ENCODE measurements at regions not wholly inside any gene's neighbourhood (a gene's known extent, or its start where the extent isn't known, plus 50 kb on each side); places are given as distances from the start of the nearest gene placed in this dataset.

DNA sequence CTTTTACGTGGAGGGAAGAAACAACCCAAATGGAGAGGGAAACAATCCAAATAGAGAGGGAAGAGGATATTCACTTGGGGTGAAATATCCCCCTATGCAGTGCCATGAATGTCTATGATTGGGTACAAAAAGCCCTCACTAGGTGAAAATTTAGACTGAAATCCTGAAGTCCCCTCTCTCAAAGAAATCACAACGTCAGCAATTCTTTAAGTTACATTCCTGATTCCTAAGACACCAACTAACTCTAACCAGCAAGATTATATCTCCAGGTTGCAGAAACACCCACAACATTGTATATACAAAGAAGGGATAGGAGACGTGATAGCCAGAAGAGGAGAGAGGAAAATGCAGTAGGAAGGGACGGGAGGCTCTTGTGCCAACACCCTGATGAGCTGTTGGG, 374.3 kb downstream of the DCAF12L2 start:
- intact Hi-C loops (cut with DNase I; ENCODE audit: low total_unique reads): no loop called here
- Histone ChIP-seq H3K36me3 (no peaks in the 10 kb centered on the region), H3K9me3 (peaks cover 0 to under 1% (median 0%) of the 10 kb centered on the region in 4 donors), H3K4me1 (no peaks in the 10 kb centered on the region), H3K4me3 (no peak overlapping the region), H3K27ac (no peak overlapping the region), H3K27me3 (no peaks in the 10 kb centered on the region)
- WGBS, 5 donors: 58 to 80% (median 65%) methylated on average over 2 to 4 of the region's 4 CpGs
- no peak for DNase-seq
- TF ChIP-seq, protein P1, sequence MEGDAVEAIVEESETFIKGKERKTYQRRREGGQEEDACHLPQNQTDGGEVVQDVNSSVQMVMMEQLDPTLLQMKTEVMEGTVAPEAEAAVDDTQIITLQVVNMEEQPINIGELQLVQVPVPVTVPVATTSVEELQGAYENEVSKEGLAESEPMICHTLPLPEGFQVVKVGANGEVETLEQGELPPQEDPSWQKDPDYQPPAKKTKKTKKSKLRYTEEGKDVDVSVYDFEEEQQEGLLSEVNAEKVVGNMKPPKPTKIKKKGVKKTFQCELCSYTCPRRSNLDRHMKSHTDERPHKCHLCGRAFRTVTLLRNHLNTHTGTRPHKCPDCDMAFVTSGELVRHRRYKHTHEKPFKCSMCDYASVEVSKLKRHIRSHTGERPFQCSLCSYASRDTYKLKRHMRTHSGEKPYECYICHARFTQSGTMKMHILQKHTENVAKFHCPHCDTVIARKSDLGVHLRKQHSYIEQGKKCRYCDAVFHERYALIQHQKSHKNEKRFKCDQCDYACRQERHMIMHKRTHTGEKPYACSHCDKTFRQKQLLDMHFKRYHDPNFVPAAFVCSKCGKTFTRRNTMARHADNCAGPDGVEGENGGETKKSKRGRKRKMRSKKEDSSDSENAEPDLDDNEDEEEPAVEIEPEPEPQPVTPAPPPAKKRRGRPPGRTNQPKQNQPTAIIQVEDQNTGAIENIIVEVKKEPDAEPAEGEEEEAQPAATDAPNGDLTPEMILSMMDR (IDR thresholded peaks at IDR 0.05): no peak
- no peak for TF ChIP-seq POLR2A (IDR thresholded peaks at IDR 0.05)
- TF ChIP-seq POLR2AphosphoS5 (IDR thresholded peaks at IDR 0.05): no peak
- no peak for TF ChIP-seq EP300 (IDR thresholded peaks at IDR 0.05)

DNA sequence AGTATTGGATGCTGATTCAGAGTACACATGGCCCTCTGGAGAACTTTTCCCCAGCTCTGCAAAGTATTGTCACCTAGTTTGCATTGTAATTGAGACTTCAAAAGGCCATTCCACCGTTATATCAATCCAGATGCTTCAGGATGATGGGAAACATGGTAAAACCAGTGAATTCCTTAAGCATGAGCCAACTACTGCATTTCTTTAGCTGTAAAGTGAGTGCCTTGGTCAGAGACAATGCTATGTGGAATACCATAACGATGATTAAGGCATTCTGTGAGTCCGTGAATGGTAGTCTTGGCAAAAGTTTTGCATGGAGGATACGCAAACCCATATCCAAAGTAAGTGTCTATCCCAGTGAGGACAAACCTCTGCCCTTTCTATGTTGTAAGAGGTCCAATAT, 355.2 kb downstream of the DCAF12L2 start:
- DNase-seq: no peak
- TF ChIP-seq, protein P1 (IDR thresholded peaks at IDR 0.05): no peak
- TF ChIP-seq EP300 (IDR thresholded peaks at IDR 0.05) (no peak), POLR2A (IDR thresholded peaks at IDR 0.05) (no peak), POLR2AphosphoS5 (IDR thresholded peaks at IDR 0.05) (no peak)
- WGBS, 5 donors: 63 to 89% (median 68%) methylated on average over 4 of the region's 4 CpGs

GRCh38 chrX:125826080-125826479, 340.0 kb downstream of the DCAF12L2 start:
- Histone ChIP-seq H3K4me3 (no peak overlapping the region), H3K27me3 (no peaks in the 10 kb centered on the region), H3K9me3 (peaks cover 0 to 7% (median 0%) of the 10 kb centered on the region in 4 donors), H3K4me1 (no peaks in the 10 kb centered on the region), H3K36me3 (no peaks in the 10 kb centered on the region), H3K27ac (no peak overlapping the region)
- no peak for DNase-seq
- intact Hi-C loops (cut with DNase I; ENCODE audit: low total_unique reads): no loop called here
- WGBS, 5 donors: 78 to 94% (median 90%) methylated on average over 2 of the region's 2 CpGs
- TF ChIP-seq, protein P1 (IDR thresholded peaks at IDR 0.05): no peak
- TF ChIP-seq EP300 (IDR thresholded peaks at IDR 0.05) (no peak), POLR2AphosphoS5 (IDR thresholded peaks at IDR 0.05) (no peak), POLR2A (IDR thresholded peaks at IDR 0.05) (no peak)

More for the DNA sequence above, 355.2 kb downstream of the DCAF12L2 start:
- intact Hi-C loops (cut with DNase I; ENCODE audit: low total_unique reads): no loop called here
- no peaks in the 10 kb centered on the region for H3K27me3 ChIP-seq
- no peak overlapping the region for H3K27ac ChIP-seq
- H3K4me1 ChIP-seq: no peaks in the 10 kb centered on the region
- H3K4me3 ChIP-seq: no peak overlapping the region
- H3K9me3 ChIP-seq: peaks cover 0 to 6% (median 0%) of the 10 kb centered on the region in 4 donors
- no peaks in the 10 kb centered on the region for H3K36me3 ChIP-seq

DNA sequence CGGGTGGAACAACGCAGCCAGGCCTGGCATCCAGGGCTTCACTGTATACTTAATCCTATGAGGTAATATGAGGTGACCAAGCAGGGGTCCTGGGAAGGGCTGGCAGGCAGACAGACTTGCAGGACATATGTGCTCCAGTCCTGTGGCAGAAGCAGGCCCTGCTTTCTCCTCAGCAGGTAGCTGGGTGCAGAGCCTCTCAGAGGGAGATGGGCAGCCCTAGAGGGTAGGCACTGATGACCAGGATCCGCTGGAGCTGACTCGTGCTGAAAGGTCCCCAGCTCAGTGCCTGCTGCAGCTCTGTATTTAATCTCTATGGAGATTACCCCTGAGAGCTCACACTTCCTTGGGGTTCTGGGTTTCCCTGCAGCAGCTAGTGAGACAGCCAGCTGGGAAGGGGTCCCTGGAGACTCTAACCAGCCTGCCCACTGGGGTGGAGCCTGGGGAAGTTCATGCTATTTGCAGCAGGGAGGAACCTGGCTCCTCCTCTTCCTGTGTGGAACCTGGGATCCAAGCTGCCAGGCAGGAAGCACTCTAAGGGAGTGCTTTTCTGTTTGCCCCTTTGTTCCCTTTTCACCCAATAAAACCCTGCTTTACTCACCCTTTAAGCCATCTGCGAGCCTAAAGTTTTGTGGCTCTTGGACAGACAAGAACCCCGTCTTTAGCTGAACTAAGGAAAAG, 339.2 kb downstream of the DCAF12L2 start:
- H3K4me1 ChIP-seq: no peaks in the 10 kb centered on the region
- H3K9me3 ChIP-seq: peaks cover 0 to 5% (median 0%) of the 10 kb centered on the region in 4 donors
- TF ChIP-seq POLR2AphosphoS5 (IDR thresholded peaks at IDR 0.05) (no peak), POLR2A (IDR thresholded peaks at IDR 0.05) (no peak), EP300 (IDR thresholded peaks at IDR 0.05) (no peak)
- TF ChIP-seq, protein P1 (IDR thresholded peaks at IDR 0.05): no peak
- intact Hi-C loops (cut with DNase I; ENCODE audit: low total_unique reads): no loop called here
- H3K27ac ChIP-seq: no peak overlapping the region
- H3K36me3 ChIP-seq: no peaks in the 10 kb centered on the region
- no peak overlapping the region for H3K4me3 ChIP-seq
- 70 to 89% (median 85%) methylated on average over 4 to 6 of the region's 6 CpGs for WGBS, 5 donors
- no peak for DNase-seq
- no peaks in the 10 kb centered on the region for H3K27me3 ChIP-seq
